Brain microvascular endothelial cell (primary cell): ENCODE measurements at regions not wholly inside any gene's neighbourhood (a gene's known extent, or its start where the extent isn't known, plus 50 kb on each side); places are given as distances from the start of the nearest gene placed in this dataset.

Experiments used
- DNase-seq: peaks from one replicate; pipeline ENCODE4 v3.0.0-alpha.2; 2020
- H3K27ac ChIP-seq: fragments of 250-450 bp; sonication (Bioruptor Pico); 2 replicates; pipeline ENCODE4 v1.5.1; 2020; ENCODE audit warnings: mild to moderate bottlenecking, moderate library complexity
- H3K27me3 ChIP-seq: fragments of 250-450 bp; sonication (Bioruptor Pico); replicated peaks from 2 replicates; pipeline ENCODE4 v1.5.1; 2020; ENCODE audit warnings: mild to moderate bottlenecking
- H3K36me3 ChIP-seq: fragments of 250-450 bp; sonication (Bioruptor Pico); replicated peaks from 2 replicates; pipeline ENCODE4 v1.5.1; 2020; ENCODE audit warnings: mild to moderate bottlenecking
- H3K4me3 ChIP-seq: 2 replicates; pipeline ENCODE4 v1.5.1; 2011; ENCODE audit warnings: low read depth, mild to moderate bottlenecking, control low read depth, low read length, moderate library complexity
- CTCF ChIP-seq: IDR thresholded peaks from 2 replicates; pipeline ENCODE4 v1.5.1; 2011; ENCODE audit warnings: low read depth, mild to moderate bottlenecking, moderate library complexity, low read length, control low read depth, inconsistent platforms; ENCODE audit errors: missing control alignments
- in situ Hi-C: cut with HindIII; loops from 2 replicates; pipeline ENCODE4 v1.10.0; 2017; ENCODE audit warnings: low sequenced_read_pairs, low pct_ligation_motif_present

GRCh38 chr4:82192017-82192673 is 181.6 kb downstream of the HNRNPD start:
- no peak for TF ChIP-seq CTCF
- Histone ChIP-seq H3K36me3 (no peaks in the 10 kb centered on the region), H3K27me3 (no peaks in the 10 kb centered on the region), H3K27ac (no peak overlapping the region), H3K4me3 (no peak overlapping the region)
- in situ Hi-C loops = no loop called here
- DNase-seq = no peak

- Histone ChIP-seq H3K36me3 (no peaks in the 10 kb centered on the region), H3K27ac (no peak overlapping the region), H3K27me3 (no peaks in the 10 kb centered on the region), H3K4me3 (no peak overlapping the region)
- no peak for TF ChIP-seq CTCF
- DNase-seq = no peak
- in situ Hi-C loops = no loop called here
These were observed 192.0 kb downstream of the HNRNPD start for GRCh38 chr4:82181789-82182188.

- no peaks in the 10 kb centered on the region for H3K36me3 ChIP-seq
- in situ Hi-C loops = no loop called here
- TF ChIP-seq CTCF = no peak
These were observed 201.6 kb downstream of the HNRNPD start for GRCh38 chr4:82172186-82172585.

GRCh38 chr4:82171531-82172155 is 202.1 kb downstream of the HNRNPD start:
- TF ChIP-seq CTCF = no peak
- Histone ChIP-seq H3K4me3 (no peak overlapping the region), H3K36me3 (no peaks in the 10 kb centered on the region), H3K27ac (no peak overlapping the region), H3K27me3 (no peaks in the 10 kb centered on the region)
- in situ Hi-C loops = no loop called here
- no peak for DNase-seq

More at GRCh38 chr4:82172186-82172585, 201.6 kb downstream of the HNRNPD start:
- Histone ChIP-seq H3K27ac (no peak overlapping the region), H3K4me3 (no peak overlapping the region), H3K27me3 (no peaks in the 10 kb centered on the region)
- no peak for DNase-seq

GRCh38 chr4:82149750-82150149 is 224.0 kb downstream of the HNRNPD start:
- TF ChIP-seq CTCF = no peak
- DNase-seq = no peak
- Histone ChIP-seq H3K36me3 (no peaks in the 10 kb centered on the region), H3K27ac (no peak overlapping the region), H3K4me3 (no peak overlapping the region), H3K27me3 (no peaks in the 10 kb centered on the region)
- in situ Hi-C loops = no loop called here
